Rectal smooth muscle tissue (tissue), 1 donor: ENCODE measurements at regions not wholly inside any gene's neighbourhood (a gene's known extent, or its start where the extent isn't known, plus 50 kb on each side); places are given as distances from the start of the nearest gene placed in this dataset.

ENCODE experiments used
- H3K27ac ChIP-seq: one replicate; pipeline ENCODE4 v1.7.0; 2013; ENCODE audit warnings: low read depth, low read length, inconsistent platforms
- H3K27me3 ChIP-seq: one replicate; pipeline ENCODE4 v1.7.0; 2013; ENCODE audit warnings: low read length; ENCODE audit not compliant: control insufficient read depth, insufficient read depth
- H3K36me3 ChIP-seq: one replicate; pipeline ENCODE4 v1.7.0; 2013; ENCODE audit warnings: low read length; ENCODE audit not compliant: control insufficient read depth, insufficient read depth
- H3K4me1 ChIP-seq: one replicate; pipeline ENCODE4 v1.7.0; 2013; ENCODE audit warnings: low read length; ENCODE audit not compliant: control insufficient read depth, insufficient read depth
- H3K4me3 ChIP-seq: one replicate; pipeline ENCODE4 v1.7.0; 2013; ENCODE audit warnings: low read length
- H3K9ac ChIP-seq: one replicate; pipeline ENCODE4 v1.7.0; 2013; ENCODE audit warnings: low read length

DNA sequence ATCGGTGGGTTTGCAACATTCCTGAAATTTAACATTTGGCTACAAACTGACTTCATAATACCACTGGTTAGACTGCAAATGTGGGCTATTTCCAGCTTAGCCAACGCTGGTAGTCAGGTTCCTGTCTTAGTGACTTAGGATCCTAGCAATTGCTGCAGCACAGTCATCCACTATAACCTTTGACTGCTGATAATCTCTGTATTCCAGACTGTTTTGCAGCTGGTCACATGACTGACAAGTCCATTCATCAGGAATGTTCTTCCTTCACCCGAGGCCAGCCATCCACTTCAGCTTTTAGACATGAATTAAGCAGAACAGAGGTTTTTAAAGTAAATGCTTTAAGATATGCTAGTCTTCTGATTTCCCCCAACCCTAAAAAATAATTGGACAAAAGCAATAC is 425.9 kb upstream of the MPDZ start:
- Histone ChIP-seq H3K36me3 (no peaks in the 10 kb centered on the region), H3K4me3 (no peak overlapping the region), H3K9ac (no peak overlapping the region), H3K27ac (no peak overlapping the region), H3K27me3 (no peaks in the 10 kb centered on the region), H3K4me1 (no peaks in the 10 kb centered on the region)

- Histone ChIP-seq H3K36me3 (no peaks in the 10 kb centered on the region), H3K27me3 (no peaks in the 10 kb centered on the region), H3K27ac (no peak overlapping the region), H3K4me3 (no peak overlapping the region), H3K4me1 (no peaks in the 10 kb centered on the region), H3K9ac (no peak overlapping the region)
Measured at GRCh38 chr9:13690595-13690994, 411.1 kb upstream of the MPDZ start.

DNA sequence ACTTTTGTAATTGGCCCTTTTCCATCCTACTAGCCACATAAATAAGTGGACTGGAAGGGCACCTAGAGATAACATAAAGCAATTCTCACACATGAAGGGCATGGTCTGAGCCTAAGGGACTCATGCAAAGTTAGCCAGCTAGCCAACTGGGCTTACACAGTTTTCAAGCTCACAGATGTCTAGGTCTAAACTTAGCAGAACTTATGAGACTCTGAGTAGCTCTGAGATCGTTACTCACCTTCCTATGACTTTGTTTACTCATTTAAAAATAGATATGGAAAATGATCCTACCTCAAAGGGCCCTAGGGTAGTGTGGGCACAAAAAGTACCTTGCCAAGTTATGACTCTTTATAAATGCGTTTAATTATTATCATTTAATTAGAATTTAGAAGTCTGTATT is 410.4 kb upstream of the MPDZ start:
- Histone ChIP-seq H3K9ac (no peak overlapping the region), H3K36me3 (no peaks in the 10 kb centered on the region), H3K4me1 (no peaks in the 10 kb centered on the region), H3K4me3 (no peak overlapping the region), H3K27me3 (no peaks in the 10 kb centered on the region), H3K27ac (no peak overlapping the region)

DNA sequence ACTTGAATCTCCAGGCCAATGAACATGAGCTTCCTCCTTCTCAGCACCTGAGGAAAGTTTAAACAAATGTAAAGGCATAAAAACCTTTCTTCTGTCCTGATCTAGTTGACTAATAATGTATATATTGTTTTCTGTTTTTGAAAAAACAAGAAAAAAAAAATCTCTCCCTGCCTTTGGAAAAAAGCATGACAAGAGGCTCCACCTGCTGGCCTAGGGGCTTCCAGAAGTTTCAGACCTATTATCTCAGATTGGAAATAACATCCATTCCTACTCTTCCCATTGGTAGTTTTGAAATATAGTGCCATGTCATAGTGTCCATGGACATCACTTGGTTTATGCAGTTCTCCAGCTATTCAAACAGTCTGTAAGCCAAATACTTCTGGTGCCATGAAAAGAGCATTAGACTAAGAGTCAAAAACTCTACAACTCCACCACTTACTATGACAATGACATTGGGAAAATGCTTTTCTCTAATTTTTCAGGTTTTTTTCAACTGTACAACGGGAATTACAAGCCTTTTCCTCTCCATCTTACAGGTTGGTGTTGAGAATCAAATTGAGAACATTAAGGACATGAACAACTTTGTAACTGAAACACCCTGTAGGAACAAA is 409.6 kb upstream of the MPDZ start:
- H3K4me1 ChIP-seq = no peaks in the 10 kb centered on the region
- no peak overlapping the region for H3K9ac ChIP-seq
- no peaks in the 10 kb centered on the region for H3K27me3 ChIP-seq
- no peak overlapping the region for H3K27ac ChIP-seq
- H3K36me3 ChIP-seq = no peaks in the 10 kb centered on the region
- H3K4me3 ChIP-seq = no peak overlapping the region

DNA sequence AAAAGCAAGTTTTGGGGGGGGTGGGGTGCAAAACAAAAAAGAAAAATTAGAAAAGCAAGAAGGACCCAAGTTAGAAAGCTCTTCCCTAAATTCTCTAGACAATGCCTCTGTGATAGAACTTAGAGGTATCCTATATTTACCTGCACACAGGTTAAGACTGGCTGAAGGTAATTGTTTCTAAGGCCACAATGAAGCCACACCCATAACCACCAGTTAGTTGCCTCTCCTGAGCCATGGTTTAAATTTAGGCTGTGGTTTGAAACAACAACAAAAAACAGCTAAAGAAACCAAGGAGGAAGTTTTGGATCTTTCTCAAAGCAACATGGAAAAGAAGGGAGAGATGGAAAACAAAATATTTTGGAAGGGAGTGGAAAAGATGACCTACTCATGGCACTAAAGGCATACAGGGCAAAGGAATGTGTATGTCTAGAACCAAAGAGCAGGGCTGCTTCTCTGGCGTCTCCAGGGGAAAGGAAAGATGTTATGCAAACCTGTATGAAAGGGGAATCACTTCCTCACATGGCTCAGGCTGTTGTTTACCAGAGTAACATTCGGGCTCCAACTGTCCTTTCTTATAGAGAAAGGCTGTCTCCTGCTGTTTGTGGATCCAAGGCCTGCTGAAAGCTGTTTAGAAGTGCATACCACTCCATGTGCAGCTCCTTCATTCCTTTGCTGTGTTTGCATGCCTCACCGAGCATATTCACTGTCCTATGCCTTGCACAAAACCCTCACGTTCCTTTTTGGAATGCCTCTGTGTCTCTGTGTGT is 408.9 kb upstream of the MPDZ start:
- Histone ChIP-seq H3K9ac (no peak overlapping the region), H3K27ac (no peak overlapping the region), H3K4me3 (no peak overlapping the region), H3K4me1 (no peaks in the 10 kb centered on the region), H3K36me3 (no peaks in the 10 kb centered on the region), H3K27me3 (no peaks in the 10 kb centered on the region)

DNA sequence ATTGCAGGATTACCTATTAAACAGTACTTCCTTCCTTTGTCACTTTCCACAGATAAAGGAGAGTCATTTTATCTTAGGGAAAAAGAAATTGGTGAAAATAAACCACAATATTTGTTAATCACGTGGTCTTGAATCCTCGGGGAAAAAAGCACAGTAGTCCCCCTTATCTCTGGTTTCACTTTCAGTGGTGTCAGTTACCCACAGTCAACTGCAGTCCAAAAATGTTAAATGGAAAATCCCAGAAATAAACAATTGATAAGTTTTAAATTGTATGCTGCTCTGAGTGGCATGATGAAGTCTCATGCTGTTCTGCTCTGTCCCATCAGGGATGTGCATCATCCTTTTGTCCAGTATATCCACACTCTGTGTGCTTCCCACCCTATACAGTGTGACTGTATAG is 405.2 kb upstream of the MPDZ start:
- no peak overlapping the region for H3K27ac ChIP-seq
- H3K9ac ChIP-seq = no peak overlapping the region
- no peaks in the 10 kb centered on the region for H3K27me3 ChIP-seq
- H3K36me3 ChIP-seq = no peaks in the 10 kb centered on the region
- no peaks in the 10 kb centered on the region for H3K4me1 ChIP-seq
- no peak overlapping the region for H3K4me3 ChIP-seq

DNA sequence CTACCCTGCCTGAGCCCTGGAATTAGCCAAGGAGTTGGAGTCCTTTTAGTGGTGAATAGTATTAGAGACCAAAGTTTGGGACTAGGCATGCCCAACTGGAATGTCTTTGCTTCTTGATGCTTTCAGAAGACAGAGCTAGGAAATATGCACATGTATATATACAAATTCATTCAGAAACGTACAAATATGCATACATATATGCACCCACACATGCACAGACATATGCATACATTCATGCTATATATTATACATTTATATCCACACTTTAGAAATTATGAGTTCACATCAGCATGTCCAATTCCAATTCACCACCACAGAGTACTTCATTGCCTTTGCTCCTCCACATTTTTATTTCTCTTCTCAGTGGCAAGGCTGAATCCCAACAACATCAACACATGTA is 398.3 kb upstream of the MPDZ start:
- Histone ChIP-seq H3K4me3 (no peak overlapping the region), H3K27me3 (no peaks in the 10 kb centered on the region), H3K36me3 (no peaks in the 10 kb centered on the region), H3K9ac (no peak overlapping the region), H3K4me1 (no peaks in the 10 kb centered on the region), H3K27ac (no peak overlapping the region)

DNA sequence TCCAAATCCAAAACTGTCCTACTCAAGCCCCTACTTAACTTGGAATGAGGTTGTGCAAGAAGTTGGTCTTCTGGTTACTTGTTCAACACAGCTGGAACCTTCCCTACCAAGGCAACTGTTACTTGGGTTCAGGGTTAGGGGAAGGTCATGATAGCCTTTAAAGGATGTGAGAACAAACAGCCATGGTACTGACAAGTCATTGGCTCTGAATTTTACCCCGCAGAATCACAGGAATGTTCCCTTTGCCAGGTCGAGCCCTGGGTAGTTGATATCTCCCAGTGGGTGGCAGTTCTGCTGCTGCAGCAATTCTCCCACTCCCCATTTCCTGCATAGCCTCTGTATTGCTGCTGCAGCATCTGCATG is 396.1 kb upstream of the MPDZ start:
- Histone ChIP-seq H3K27ac (no peak overlapping the region), H3K4me1 (no peaks in the 10 kb centered on the region)

DNA sequence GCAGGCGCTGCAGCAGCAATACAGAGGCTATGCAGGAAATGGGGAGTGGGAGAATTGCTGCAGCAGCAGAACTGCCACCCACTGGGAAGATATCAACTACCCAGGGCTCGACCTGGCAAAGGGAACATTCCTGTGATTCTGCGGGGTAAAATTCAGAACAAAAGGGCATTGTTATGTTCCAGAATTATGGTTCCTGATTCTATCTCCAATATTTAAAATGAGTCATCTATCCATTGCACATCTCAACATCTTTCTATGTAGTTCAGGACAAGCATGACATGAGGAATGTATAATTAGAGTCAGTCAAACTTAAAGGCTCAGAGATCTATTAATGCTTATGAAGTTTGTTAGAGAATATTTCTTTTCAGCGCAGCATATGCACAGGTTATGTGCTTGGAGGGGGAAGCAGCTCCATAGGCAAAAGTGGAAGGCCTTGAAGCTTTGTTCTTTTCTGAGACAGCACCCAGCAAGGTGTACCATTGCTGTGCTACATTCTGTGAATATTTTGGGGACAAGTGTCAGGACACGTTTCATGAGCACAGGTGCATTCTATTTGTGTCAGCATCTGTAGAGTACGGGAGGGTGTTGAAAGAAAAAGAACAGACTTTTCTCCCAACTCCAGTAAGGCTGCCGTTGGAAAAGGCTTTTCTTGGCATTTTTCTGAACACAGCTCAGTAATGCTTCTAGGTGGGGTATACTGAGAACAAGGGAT is 395.6 kb upstream of the MPDZ start:
- H3K9ac ChIP-seq = no peak overlapping the region
- no peaks in the 10 kb centered on the region for H3K4me1 ChIP-seq
- H3K4me3 ChIP-seq = no peak overlapping the region
- H3K36me3 ChIP-seq = no peaks in the 10 kb centered on the region
- no peaks in the 10 kb centered on the region for H3K27me3 ChIP-seq
- no peak overlapping the region for H3K27ac ChIP-seq

More for the DNA sequence above, 396.1 kb upstream of the MPDZ start:
- Histone ChIP-seq H3K4me3 (no peak overlapping the region), H3K36me3 (no peaks in the 10 kb centered on the region), H3K9ac (no peak overlapping the region), H3K27me3 (no peaks in the 10 kb centered on the region)

- no peak overlapping the region for H3K4me3 ChIP-seq
- H3K36me3 ChIP-seq = no peaks in the 10 kb centered on the region
- H3K4me1 ChIP-seq = no peaks in the 10 kb centered on the region
- H3K9ac ChIP-seq = no peak overlapping the region
- no peaks in the 10 kb centered on the region for H3K27me3 ChIP-seq
- H3K27ac ChIP-seq = no peak overlapping the region
Measured at GRCh38 chr9:13673348-13673747, 393.9 kb upstream of the MPDZ start.

DNA sequence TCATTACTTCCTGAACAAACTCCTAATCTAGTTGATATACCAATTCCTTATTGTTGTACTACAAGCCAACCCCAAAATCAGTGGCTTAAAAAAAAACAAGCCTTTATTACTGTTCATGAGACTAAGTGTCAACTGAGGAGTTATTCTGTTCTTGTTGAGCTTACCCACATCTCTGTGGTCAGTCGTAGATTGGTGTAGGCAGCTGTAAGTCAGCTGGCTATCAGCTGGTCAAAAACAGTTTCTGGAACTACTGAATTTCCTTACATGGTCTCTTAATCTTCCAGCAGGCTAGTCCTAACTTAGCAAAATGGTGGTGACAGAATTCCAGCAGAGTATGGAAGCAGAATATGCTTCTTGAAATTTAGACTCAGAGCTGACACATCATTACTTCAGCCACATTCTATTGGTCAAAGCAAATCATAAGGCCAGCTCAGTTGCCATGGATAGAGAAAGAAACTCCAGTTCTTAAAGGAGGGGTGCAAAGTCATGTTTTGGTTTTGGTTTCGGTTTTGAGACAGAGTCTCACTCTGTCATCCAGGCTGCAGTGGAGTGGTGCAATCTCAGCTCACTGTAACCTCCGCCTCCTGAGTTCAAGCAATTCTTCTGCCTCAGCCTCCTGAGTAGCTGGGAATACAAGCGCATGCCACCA is 386.1 kb upstream of the MPDZ start:
- no peak overlapping the region for H3K4me3 ChIP-seq

DNA sequence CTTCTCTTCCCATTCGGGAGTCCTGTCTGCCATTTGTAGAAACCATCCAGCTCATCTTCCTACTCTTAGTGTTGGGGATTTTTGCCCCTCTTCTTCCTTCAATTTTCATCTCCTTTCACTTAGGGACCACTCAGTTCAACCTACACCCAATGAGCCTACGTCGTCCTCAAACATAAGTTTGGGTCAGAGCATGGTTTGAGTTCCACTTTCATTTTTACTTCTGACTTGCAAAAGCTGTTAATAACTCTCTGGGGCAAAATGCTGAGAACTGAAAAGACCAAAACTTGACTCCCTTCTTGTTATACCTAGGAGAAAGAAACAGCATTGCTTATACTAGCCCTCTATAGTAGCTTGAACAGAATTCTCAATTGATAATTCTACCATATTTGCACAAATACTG is 381.5 kb upstream of the MPDZ start:
- Histone ChIP-seq H3K4me3 (no peak overlapping the region), H3K27ac (no peak overlapping the region), H3K9ac (no peak overlapping the region), H3K4me1 (no peaks in the 10 kb centered on the region), H3K27me3 (no peaks in the 10 kb centered on the region), H3K36me3 (no peaks in the 10 kb centered on the region)

More for the DNA sequence above, 386.1 kb upstream of the MPDZ start:
- Histone ChIP-seq H3K9ac (no peak overlapping the region), H3K27ac (no peak overlapping the region), H3K4me1 (no peaks in the 10 kb centered on the region), H3K27me3 (no peaks in the 10 kb centered on the region), H3K36me3 (no peaks in the 10 kb centered on the region)
